H9 (cell line): ENCODE measurements at regions not wholly inside any gene's neighbourhood (a gene's known extent, or its start where the extent isn't known, plus 50 kb on each side); places are given as distances from the start of the nearest gene placed in this dataset.

Source experiments
- DNase-seq: peaks from one replicate; pipeline ENCODE4 v3.0.0-alpha.2; 2017
- H2AFZ ChIP-seq: one replicate; pipeline ENCODE4 v1.6.1; 2013; ENCODE audit warnings: mild to moderate bottlenecking, low read length, control low read depth, moderate library complexity
- H2AK5ac ChIP-seq: 2 replicates; pipeline ENCODE4 v1.6.1; 2013; ENCODE audit warnings: low read length, control low read depth, mixed read lengths; ENCODE audit not compliant: insufficient read length
- H2BK120ac ChIP-seq: one replicate; pipeline ENCODE4 v1.6.1; 2013; ENCODE audit warnings: low read depth, mild to moderate bottlenecking, low read length, control low read depth, inconsistent platforms; ENCODE audit not compliant: poor library complexity, severe bottlenecking
- H2BK12ac ChIP-seq: 2 replicates; pipeline ENCODE4 v1.6.1; 2013; ENCODE audit warnings: low read length, control low read depth, mixed read lengths, low read depth; ENCODE audit not compliant: insufficient read length
- H2BK15ac ChIP-seq: 2 replicates; pipeline ENCODE4 v1.6.1; 2013; ENCODE audit warnings: low read depth, low read length, control low read depth
- H2BK20ac ChIP-seq: one replicate; pipeline ENCODE4 v1.6.1; 2013; ENCODE audit warnings: low read depth, mild to moderate bottlenecking, low read length, control low read depth, inconsistent platforms; ENCODE audit not compliant: poor library complexity, severe bottlenecking
- H2BK5ac ChIP-seq: 2 replicates; pipeline ENCODE4 v1.6.1; 2013; ENCODE audit warnings: low read length, control low read depth, mixed read lengths; ENCODE audit not compliant: insufficient read length
- H3K14ac ChIP-seq: 2 replicates; pipeline ENCODE4 v1.6.1; 2013; ENCODE audit warnings: low read length, control low read depth; ENCODE audit not compliant: insufficient read depth
- H3K18ac ChIP-seq: 2 replicates; pipeline ENCODE4 v1.6.1; 2013; ENCODE audit warnings: low read depth, mild to moderate bottlenecking, mixed read lengths, low read length, control low read depth; ENCODE audit not compliant: insufficient read length
- H3K23ac ChIP-seq: 2 replicates; pipeline ENCODE4 v1.6.1; 2013; ENCODE audit warnings: low read length, control low read depth, mixed read lengths, low read depth; ENCODE audit not compliant: insufficient read length
- H3K23me2 ChIP-seq: 2 replicates; pipeline ENCODE4 v1.6.1; 2013; ENCODE audit warnings: low read depth, mild to moderate bottlenecking, mixed read lengths, low read length, control low read depth; ENCODE audit not compliant: insufficient read length, poor library complexity, severe bottlenecking
- H3K27ac ChIP-seq: 2 replicates; pipeline ENCODE4 v1.5.1; 2013; ENCODE audit warnings: low read length, control low read depth, mixed read lengths, low read depth; ENCODE audit not compliant: insufficient read length
- H3K27me3 ChIP-seq: 2 replicates; pipeline ENCODE4 v1.6.1; 2013; ENCODE audit warnings: low read length, control low read depth, inconsistent platforms; ENCODE audit not compliant: insufficient read depth
- H3K4ac ChIP-seq: 2 replicates; pipeline ENCODE4 v1.6.1; 2013; ENCODE audit warnings: low read depth, mild to moderate bottlenecking, control low read depth, inconsistent platforms, low read length, moderate library complexity
- H3K4me1 ChIP-seq: 2 replicates; pipeline ENCODE4 v1.6.1; 2013; ENCODE audit warnings: low read length, control low read depth, inconsistent platforms; ENCODE audit not compliant: insufficient read depth
- H3K4me2 ChIP-seq: 2 replicates; pipeline ENCODE4 v1.6.1; 2013; ENCODE audit warnings: low read length, control low read depth, mixed read lengths; ENCODE audit not compliant: insufficient read length, insufficient read depth
- H3K56ac ChIP-seq: 2 replicates; pipeline ENCODE4 v1.6.1; 2013; ENCODE audit warnings: low read depth, mild to moderate bottlenecking, mixed read lengths, low read length, control low read depth; ENCODE audit not compliant: insufficient read length
- H3K79me1 ChIP-seq: 2 replicates; pipeline ENCODE4 v1.6.1; 2013; ENCODE audit warnings: low read depth, mild to moderate bottlenecking, moderate library complexity, low read length, control low read depth, inconsistent platforms; ENCODE audit not compliant: insufficient read depth, poor library complexity, severe bottlenecking
- H3K79me2 ChIP-seq: 2 replicates; pipeline ENCODE4 v1.6.1; 2013; ENCODE audit warnings: low read length, control low read depth, inconsistent platforms; ENCODE audit not compliant: insufficient read depth
- H3K9ac ChIP-seq: 2 replicates; pipeline ENCODE4 v1.6.1; 2013; ENCODE audit warnings: low read length, control low read depth, mixed read lengths; ENCODE audit not compliant: insufficient read length; ENCODE audit errors: extremely low read depth
- H3K9me3 ChIP-seq: one replicate; pipeline ENCODE4 v1.6.1; 2013; ENCODE audit warnings: low read depth, low read length, inconsistent platforms; ENCODE audit not compliant: control insufficient read depth
- H3T11ph ChIP-seq: one replicate; pipeline ENCODE4 v1.6.1; 2013; ENCODE audit warnings: mild to moderate bottlenecking, low read length, control low read depth, inconsistent platforms
- H4K20me1 ChIP-seq: one replicate; pipeline ENCODE4 v1.6.1; 2013; ENCODE audit not compliant: control insufficient read depth, insufficient read length, insufficient read depth
- H4K5ac ChIP-seq: 2 replicates; pipeline ENCODE4 v1.6.1; 2013; ENCODE audit warnings: low read depth, mild to moderate bottlenecking, mixed read lengths, low read length, control low read depth; ENCODE audit not compliant: insufficient read length
- H4K8ac ChIP-seq: replicated peaks from 2 replicates; pipeline ENCODE4 v1.6.1; 2013; ENCODE audit warnings: low read length, control low read depth, mixed read lengths, low read depth; ENCODE audit not compliant: insufficient read length
- H4K91ac ChIP-seq: 2 replicates; pipeline ENCODE4 v1.6.1; 2013; ENCODE audit warnings: low read depth, mild to moderate bottlenecking, moderate library complexity, mixed read lengths, low read length, control low read depth; ENCODE audit not compliant: insufficient read length
- H3K27ac Mint-ChIP-seq, 3 experiments: 2 replicates in 2 of 3; 3 replicates in 1 of 3; pipeline ENCODE4 v1.8.0; 2020 to 2021; ENCODE audit warnings: mixed read lengths in 3 of 3, mild to moderate bottlenecking in 1 of 3, moderate library complexity in 1 of 3
- H3K27me3 Mint-ChIP-seq: 2 replicates; pipeline ENCODE4 v1.8.0; 2021; ENCODE audit warnings: low read depth, mild to moderate bottlenecking, moderate library complexity, mixed read lengths
- H3K36me3 Mint-ChIP-seq, 3 experiments: 2 replicates in 2 of 3; 3 replicates in 1 of 3; pipeline ENCODE4 v1.8.0; 2020 to 2021; ENCODE audit warnings: low read depth in 3 of 3, mixed read lengths in 3 of 3; ENCODE audit not compliant: insufficient read depth in 1 of 3
- H3K4me1 Mint-ChIP-seq, 2 experiments: 2 replicates each; pipeline ENCODE4 v1.8.0; 2020; ENCODE audit warnings: mixed read lengths in 2 of 2
- H3K4me3 Mint-ChIP-seq, 2 experiments: 2 replicates in 1 of 2; 3 replicates in 1 of 2; pipeline ENCODE4 v1.8.0; 2020 to 2021; ENCODE audit warnings: mild to moderate bottlenecking in 2 of 2, mixed read lengths in 2 of 2, moderate library complexity in 1 of 2
- H3K9me3 Mint-ChIP-seq, 2 experiments: 2 replicates in 1 of 2; 3 replicates in 1 of 2; pipeline ENCODE4 v1.8.0; 2020; ENCODE audit warnings: mild to moderate bottlenecking in 2 of 2, mixed read lengths in 2 of 2, moderate library complexity in 1 of 2
- CTCF ChIP-seq: fragments of 200-600 bp; sonication (generic); conservative IDR thresholded peaks from 3 replicates; pipeline ENCODE4 v1.8.0; 2021; ENCODE audit warnings: antibody characterized with exemption, mild to moderate bottlenecking
- WGBS: extraction: QIAGEN DNeasy Blood & Tissue Kit; methylation state at CpG from one replicate; pipeline ENCODE4 v1.1.7; 2013; ENCODE audit warnings: missing lambda C conversion rate, low lambda C conversion rate, mixed read lengths; ENCODE audit not compliant: insufficient read length; ENCODE audit errors: extremely low coverage; 5-methylcytosine and 5-hydroxymethylcytosine counted together

GRCh38 chr6:141641951-141642350 is 490.8 kb upstream of the GJE1 start:
- H3K14ac ChIP-seq: no peak overlapping the region
- WGBS: no CpG with 5 or more reads among the region's 1 CpG
- no peak overlapping the region for H2AK5ac ChIP-seq
- H3T11ph ChIP-seq: no peak overlapping the region
- no peaks in the 10 kb centered on the region for H3K27me3 ChIP-seq
- no peak overlapping the region for H3K56ac ChIP-seq
- no peaks in the 10 kb centered on the region for H4K20me1 ChIP-seq
- H4K5ac ChIP-seq: no peak overlapping the region
- H3K23me2 ChIP-seq: no peaks in the 10 kb centered on the region
- H2BK15ac ChIP-seq: no peak overlapping the region
- no peak for TF ChIP-seq CTCF
- Mint-ChIP-seq H3K9me3 (no peaks in the 10 kb centered on the region; a peak in 1 of 5 replicates), H3K27ac (no peak overlapping the region), H3K27me3 (no peaks in the 10 kb centered on the region), H3K4me3 (no peak overlapping the region), H3K36me3 (no peaks in the 10 kb centered on the region), H3K4me1 (no peaks in the 10 kb centered on the region)
- H2AFZ ChIP-seq: no peak overlapping the region
- H3K4ac ChIP-seq: no peak overlapping the region
- H3K9ac ChIP-seq: no peak overlapping the region
- no peak overlapping the region for H4K91ac ChIP-seq
- no peak overlapping the region for H3K23ac ChIP-seq
- no peaks in the 10 kb centered on the region for H3K79me1 ChIP-seq
- H3K79me2 ChIP-seq: no peaks in the 10 kb centered on the region
- H2BK120ac ChIP-seq: no peak overlapping the region
- H3K4me1 ChIP-seq: no peaks in the 10 kb centered on the region
- H2BK5ac ChIP-seq: no peak overlapping the region
- H3K9me3 ChIP-seq: no peaks in the 10 kb centered on the region
- H3K27ac ChIP-seq: no peak overlapping the region
- H3K4me2 ChIP-seq: no peak overlapping the region
- no peak overlapping the region for H3K18ac ChIP-seq
- H2BK20ac ChIP-seq: no peak overlapping the region
- no peak overlapping the region for H4K8ac ChIP-seq
- no peak overlapping the region for H2BK12ac ChIP-seq
- no peak for DNase-seq
